HG03064 (cell line): ENCODE measurements at regions not wholly inside any gene's neighbourhood (a gene's known extent, or its start where the extent isn't known, plus 50 kb on each side); places are given as distances from the start of the nearest gene placed in this dataset.

ENCODE experiments used
- ATAC-seq: cut with Tn5 transposase; IDR thresholded peaks from one replicate; pipeline ENCODE4 v1.9.1; 2021; ENCODE audit warnings: low read depth; ENCODE audit not compliant: unreplicated experiment

DNA sequence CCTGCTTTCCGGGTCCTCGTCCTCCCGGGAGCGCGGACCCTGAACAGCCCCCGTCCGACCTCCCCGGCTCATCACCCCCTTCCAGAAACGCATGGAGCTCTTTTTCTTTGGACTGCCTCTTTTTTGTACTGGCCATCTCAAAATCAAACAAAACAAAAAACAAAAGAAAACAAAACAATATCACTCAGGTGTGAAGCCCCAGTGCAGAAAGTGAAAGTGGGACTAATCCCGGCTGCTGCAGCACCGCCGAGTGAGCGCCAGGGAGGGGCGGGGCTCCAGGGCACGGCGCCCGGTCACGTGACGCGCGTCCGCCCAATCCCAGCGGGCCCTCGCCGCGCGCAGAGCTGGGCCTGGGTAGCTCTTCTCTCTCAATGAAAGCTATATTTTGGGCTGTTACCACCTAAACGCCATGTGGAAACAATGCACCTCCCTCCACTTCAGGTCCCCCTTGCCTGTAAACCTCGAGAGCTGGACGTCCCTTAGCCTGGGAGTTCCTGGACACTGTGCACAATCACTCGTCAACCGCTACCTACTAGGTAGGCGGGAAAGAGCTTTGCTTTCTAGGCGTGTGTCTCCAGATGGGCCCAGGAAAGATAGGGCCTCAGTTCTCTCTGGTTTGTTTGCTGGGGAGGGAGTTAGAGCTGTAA is 93.7 kb upstream of the PRDM1 start:
- ATAC-seq, result peak; percentile 86

DNA sequence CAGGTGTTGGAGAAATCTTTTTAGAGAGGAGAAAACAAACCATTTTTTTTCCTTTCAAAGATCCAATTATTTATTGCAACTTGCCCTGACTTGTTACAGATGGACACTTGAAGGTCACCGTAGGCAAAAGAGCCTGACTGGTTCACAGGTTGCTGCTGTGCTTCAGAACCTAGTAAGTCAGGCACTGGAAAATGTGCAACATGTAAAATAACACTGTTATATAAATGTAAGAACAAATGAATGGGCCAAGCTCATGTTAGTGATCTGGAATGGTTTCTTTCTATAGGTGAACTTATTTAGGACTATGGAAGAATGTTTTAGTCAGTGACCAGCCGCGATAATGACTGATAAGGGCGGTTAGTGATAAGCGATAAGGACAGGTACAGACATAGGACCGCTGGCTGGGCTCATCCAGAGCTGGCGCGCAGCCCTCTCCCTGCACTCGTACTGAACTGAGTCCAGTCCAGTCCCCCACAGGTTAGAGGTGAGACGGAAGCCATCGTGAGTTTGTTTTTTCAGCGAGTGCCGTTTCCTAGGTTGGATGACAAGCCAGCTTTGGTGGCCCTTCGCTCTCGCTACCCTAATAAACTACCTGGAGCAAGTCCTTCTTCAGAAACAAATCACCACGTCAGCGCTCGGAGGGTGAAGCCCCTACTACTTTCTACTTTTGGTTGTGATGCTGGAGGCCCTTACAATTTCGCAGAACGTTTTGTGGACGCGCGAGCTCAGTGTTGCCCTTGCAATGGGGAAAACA is 94.4 kb upstream of the PRDM1 start:
- ATAC-seq, result peak; percentile 35

DNA sequence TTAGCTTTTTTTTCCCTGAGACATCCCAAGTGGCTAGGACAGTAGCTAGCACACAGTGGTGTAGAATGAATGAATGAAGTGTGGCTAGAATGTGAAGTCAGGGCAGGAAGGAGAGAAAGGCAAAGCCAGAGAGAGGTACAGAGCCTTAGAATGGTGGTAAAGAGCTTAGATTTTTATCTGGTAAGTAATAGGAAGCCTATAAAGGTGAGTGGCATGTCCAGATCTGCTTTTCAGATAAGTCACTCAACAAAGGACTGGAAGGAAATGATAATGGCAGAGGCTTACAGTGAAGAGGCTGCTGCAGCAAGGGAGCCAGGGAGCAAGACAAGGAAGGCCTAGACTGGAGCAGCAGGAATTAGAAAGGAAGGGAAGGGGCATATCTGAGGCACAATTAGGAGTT is 96.0 kb upstream of the PRDM1 start:
- no peak for ATAC-seq

DNA sequence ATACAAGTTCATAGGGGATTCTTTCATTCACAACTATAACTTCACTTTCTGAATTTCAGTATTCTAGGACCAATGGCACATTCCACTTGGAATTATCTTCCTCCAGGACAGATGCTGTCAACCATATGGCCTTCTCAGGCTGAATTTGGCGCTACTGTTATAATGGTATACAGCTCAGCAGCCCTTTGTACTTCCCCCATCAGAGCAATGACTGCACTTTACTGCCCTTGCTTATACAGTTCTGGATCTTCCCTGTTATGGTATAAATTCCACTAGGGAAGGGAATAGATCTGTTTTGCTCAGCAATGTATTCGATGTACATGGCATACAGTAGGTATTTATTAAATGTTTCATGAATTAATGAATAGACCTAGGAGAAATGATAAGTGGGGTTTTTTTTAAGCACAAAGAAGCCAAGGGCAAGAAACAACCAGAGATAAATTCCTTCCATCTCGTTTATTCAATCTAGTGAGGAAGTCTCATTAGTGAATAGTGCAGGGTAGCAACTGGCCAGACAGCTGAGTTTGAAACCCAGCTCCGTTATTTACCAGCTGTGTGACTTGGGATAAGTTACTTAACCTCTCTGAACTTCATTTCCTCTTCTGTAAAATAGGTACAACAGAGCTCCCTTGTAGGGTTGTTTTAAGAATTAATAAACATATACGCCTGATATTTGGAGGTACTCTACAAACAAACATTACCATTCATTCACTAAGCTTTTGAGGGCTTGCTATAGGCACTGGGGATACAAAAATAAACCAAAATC is 97.1 kb upstream of the PRDM1 start:
- no peak for ATAC-seq

DNA sequence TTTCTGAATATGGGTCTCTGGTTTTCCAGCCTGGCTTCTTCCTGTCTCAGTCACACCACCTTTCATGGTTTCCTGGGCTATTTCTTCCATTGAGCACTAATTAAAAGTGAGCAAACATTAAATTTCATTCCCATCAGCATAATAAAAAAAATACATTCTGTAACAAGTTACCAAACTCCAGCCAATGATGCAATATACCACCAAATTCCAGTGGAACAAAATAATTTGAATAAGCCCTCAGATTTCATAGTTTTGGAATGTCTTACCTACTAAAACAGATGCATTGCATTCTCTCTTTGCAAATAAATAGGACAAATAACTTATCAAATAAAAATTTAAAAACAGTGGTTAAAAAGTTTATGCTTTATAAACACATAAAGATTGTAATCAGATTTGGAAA is 97.8 kb upstream of the PRDM1 start:
- no peak for ATAC-seq

DNA sequence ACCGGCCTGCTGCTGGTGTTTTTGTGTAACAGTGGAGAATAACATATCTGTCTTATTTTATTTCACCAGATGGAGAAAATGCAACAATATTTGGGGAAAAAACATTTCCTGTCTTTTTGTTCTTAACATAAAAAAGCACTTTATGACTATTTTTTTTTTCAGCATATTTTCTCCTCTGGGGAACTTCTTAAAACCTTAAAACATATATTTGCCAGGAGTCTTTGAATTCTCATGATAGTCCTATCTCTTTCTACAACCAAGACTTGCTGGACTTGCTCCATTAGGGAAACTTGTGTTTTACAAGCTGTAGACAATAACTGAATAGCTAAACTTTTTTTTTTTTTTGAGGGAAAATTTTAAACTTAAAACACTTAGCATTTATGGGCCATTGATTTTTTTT is 98.6 kb upstream of the PRDM1 start:
- no peak for ATAC-seq

DNA sequence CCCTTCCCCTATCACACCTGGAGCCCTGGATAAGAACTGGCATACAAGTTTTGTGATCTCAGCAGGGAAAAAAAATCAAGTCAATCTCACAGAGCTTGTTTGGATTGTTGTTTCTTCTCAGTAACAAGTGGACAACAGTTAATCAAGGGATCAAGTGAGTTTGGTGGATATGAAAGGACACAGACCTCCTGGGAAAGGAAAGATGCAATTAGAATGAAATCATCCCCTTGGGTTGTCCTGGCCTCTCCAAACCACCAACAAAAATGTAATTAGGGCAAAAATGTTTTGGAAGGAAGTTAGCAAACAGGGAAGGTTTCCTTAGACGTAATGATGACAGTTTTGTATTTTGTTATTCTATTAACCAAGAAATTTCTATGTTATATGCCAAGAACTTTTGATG is 99.1 kb upstream of the PRDM1 start:
- no peak for ATAC-seq

DNA sequence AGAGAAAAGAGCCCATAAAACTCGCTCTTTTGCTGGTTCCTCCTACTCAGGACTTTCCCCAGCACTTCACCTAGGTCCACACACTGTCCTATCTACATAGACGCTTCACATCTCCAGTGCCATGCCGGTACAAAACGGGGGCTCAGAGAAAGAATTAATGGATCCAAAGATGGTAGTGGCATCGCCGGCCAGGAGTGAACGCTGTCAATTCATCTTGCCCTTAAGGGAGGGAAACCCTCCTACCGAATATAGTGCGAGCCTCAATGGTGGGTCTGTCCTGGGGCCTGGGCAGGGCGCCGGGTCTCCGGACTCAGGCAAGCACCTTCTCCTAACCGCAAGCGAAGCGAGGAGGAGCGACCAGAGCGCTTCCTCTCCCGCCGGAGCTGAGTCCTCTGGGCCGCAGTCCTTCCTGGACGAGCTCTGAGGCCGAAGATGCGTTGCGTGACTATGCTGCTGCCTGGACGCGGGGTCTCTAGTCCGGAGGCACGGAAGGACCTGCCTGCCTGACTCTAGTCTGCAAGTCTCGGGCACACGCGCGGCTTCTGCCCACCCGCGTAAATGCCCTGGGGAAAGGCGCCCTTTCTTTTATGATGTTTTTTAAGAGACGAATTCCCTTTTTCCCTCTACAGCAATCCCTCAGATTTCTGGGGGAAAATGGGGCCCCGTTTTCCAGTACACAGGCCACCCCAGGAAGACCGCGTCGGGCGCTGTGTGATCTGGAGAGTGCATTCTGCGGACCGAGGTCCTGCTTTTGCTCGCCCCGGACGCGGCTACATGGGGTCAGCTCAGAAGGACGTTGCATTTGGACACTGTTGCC is 100.1 kb upstream of the PRDM1 start:
- no peak for ATAC-seq

DNA sequence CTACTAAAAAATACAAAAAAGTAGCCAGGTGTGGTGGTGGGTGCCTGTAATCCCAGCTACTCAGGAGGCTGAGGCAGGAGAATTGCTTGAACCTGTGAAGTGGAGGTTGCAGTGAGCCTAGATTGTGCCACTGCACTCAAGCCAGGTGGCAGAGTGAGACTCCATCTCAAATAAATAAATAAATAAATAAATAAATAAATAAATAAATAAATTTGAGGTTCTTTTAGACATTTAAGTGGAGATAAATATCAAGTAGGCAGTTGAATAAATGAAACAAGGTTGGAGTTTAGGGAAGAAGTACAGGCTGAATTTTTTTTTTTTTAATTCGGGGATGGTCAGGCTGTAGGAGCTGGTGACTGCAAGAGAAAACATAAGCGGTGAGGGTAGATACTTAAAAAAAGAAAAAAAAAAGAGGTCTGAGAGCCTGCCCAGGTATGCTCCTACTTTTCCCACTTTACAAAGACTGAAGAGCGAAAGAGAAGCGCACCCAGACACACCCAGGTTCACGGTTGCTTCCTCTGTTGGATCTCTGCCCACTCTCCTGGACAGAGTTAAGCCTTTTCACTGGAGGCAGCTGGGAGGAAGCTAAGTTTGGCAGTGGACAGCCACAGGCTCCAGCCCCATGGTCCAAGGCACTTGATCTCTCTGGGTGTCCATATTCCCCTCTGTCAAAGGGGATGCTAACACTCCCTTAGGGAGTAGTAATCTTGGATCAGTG is 100.9 kb upstream of the PRDM1 start:
- no peak for ATAC-seq

DNA sequence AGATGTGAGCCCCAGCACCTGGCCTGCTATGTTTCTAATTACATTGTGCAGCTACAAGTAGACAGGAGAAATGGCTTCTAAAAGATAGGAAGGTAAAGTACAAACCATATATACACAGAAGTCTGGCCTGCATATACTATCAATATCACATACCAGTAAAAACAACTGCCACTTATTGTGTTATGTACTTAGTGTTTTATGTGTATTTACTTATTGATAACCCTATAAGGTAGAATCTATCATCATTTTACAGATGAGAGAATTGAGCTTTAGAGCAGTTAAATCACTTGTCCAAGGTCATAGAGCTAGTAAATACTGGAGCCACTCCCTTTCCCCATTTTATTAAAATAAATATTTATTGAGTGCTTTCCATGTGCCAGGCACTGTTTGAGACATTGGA is 102.4 kb upstream of the PRDM1 start:
- ATAC-seq, result no peak

DNA sequence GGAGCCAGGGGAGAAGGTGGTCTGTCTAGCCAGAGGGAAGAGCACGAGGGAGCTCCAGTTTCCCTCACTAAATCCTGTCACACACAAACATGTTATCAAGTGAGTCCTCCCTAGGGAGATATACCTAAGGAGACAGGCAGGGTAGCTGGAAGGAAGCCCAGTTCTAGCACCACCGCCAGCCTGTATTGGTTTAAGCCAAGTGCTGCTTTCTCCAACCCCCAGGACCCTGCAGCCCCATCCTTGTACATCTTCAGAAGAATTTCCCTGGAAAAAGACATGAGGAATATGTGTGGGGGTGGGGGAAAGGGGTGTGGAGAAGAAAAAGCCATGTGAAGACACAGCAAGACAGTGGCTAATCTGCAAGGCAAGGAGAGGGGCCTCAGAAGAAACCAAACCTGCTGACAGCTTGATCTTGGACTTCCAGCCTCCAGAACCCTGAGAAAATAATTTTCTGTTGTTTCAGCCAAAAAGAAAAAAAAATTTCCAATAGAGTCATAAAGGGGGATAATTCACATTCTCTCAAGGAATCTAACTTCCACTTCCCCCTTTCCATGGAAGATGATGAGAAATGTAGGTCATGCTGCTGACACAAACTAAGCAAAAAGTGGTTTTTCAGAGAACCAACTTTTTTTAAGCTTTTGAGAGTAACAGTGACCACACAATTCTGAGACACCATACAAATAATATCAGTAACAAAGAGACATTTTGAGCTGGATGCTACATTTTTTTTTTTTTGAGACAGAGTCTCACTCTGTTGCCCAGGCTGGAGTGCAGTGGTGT is 103.2 kb upstream of the PRDM1 start:
- no peak for ATAC-seq

DNA sequence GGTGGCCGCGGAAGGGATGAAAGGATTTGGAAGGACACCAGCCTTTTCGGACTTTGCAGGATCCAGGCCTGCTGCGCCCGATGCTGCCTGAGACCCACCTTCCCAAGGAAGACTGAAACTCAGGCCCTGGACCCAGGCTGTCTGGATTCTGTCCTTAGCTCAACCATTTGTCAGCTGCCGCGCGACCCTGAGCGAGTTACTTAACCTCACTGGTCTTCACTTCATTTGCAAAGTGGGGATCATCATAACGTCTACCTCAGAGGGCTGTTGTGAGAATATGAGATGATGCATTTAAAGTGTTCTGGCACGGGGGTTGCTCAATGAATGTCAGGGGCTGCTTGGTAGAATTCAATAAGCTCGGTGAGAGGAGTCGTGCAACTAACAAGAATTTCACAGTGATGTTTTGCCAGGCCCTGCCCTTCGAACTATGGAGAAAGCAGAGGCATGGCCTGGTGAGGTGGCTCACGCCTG is 104.2 kb upstream of the PRDM1 start:
- ATAC-seq, result no peak

DNA sequence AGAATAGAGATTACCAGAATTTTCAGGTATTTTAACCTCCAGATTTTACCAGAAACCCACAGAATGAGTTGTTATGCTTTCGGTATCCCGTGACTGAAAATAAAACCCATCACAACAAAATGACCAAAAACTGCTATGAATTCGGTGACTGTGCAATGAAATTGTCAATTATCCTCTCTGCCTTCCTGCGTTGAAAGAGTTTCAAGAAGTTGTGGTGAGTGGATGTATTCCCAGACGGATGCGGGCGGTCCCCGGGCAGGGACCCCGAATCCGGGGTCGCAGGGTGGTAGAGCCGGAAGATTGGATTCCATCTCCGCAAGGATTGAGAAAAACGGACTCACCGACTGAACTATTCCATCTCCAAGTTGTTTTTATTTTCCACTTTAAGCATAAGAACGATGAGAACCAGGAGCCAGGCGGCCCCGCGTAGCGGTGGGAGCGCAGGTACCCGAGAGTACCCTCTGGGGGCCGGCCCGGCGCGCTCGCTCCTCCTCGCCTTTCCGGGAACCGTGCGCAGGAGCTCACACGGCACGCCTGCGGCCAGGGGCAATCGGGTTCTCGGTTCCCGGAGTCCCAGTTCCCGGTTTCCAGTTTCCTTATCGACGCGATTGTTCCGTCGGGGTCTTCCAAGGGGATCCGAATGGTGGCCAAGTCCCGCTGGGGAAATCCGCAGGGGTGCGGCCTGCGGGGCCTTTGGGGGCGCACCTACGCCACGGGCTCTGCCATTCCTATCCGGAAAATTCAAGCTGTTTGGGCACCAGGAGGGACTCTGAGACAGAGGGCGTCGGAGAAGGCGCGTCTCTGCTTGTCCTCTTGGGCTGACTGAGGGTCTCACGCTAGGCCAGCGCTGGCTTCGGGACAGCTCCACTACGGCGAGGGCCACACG is 104.9 kb upstream of the PRDM1 start:
- peak; percentile 64 for ATAC-seq

DNA sequence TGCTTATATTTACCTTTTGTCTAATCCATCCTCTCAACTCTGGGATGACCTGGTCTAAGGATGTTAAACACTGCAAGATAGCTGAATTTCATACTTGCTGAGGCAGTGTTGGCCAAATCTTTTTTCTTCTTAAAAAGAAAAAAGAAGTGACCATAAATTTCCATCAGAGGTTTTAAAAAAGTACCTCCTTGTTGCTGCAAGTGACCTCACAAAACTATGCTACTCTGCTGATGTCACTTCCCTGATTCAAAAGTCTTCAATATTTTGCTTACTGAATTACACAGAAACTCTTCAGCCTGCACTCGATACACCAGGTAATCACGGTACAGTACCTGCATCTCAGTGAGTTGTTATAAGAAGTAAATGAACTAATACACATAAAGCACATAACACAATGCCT is 107.2 kb upstream of the PRDM1 start:
- ATAC-seq, result no peak

DNA sequence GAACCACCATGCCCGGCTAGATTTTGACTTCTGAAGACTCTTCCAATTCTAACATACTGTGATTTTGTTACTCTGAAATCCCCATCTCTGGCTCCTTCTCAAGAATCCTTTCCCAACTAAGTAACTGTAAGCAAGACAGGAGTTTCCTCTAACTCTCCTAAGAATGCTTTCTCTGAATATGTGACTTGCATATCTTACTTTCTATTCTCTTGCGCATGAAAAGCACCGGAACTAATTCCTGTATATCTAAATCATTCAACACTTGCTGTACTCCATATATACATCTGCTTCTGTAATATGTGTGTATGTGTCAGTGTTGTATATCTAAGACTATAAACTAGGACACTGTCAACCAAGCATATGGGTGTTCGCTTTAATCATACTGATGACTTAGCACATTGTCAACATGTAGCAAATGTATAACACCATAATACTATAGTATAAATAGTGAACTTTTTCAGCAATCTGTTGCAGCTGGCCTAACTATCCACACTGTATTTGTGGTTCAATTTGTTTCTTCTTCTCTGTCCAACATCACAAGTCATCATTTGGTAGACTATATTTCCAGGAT is 108.1 kb upstream of the PRDM1 start:
- no peak for ATAC-seq

DNA sequence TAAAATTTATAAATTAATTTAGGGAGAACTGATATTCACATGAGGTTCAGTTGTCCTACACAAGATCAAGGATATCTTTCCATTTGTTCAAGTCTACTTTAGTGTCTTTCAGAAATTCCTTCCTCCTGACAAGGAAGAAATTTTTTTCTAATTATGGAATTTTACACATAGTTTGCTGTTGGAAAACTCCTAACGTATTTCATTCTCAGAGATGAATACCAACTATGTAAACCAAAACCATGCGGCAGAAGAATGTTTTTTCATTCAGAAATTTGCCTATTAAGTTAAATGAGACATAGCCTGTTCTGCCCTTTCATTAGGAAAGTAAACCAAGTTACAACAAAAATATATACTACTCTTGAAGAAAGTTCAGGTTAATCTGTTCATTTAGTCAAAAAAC is 111.2 kb upstream of the PRDM1 start:
- no peak for ATAC-seq

DNA sequence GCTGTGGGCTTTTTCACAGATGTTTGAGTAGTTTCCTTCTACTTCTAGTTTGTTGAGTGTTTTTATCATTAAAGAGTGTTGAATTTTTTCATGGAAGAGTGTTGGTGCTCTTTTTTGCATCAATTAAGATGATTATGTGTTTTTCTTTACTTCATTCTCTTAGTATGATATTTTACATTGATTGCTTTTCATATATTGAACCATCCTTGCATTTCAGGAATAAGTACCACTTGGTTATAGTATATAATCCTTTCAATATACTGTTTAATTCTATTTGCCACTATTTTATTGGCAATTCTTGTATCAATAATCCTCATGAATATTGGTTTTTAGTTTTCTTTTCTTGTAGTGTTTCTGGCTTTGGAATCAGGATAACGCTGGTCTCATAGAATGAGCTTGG is 113.7 kb upstream of the PRDM1 start:
- ATAC-seq, result no peak
